CMK (cell line): ENCODE measurements at regions not wholly inside any gene's neighbourhood (a gene's known extent, or its start where the extent isn't known, plus 50 kb on each side); places are given as distances from the start of the nearest gene placed in this dataset.
A peak's percentile ranks its signal among the peaks of the same experiment; 100 is the strongest.

Experiments used
- DNase-seq: peaks from one replicate; pipeline ENCODE4 v3.0.0-alpha.2; 2010; ENCODE audit warnings: low read depth

DNA sequence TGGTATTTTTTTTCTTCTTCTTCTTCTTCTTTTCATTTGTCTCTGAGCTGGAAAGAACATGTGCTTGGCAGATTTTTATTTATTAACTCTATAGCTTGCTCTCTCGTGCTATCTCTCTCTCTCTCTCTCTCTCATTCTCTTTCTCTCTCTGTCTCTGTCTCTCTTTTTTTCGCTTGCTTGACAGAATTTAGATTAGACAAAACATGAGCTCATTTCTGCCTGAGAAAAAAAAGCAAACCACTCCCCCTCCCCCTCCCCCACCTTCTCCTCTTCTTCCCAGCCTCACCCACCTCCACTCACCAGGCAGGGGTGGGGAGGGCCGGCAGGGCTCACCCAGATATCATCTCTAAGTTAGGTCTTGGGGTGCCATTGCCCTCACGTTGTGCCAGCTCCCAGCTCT lies 81.5 kb downstream of the PJA1 start:
- no peak for DNase-seq

GRCh38 chrX:69083361-69083760 lies 81.9 kb downstream of the PJA1 start:
- DNase-seq = no peak

DNA sequence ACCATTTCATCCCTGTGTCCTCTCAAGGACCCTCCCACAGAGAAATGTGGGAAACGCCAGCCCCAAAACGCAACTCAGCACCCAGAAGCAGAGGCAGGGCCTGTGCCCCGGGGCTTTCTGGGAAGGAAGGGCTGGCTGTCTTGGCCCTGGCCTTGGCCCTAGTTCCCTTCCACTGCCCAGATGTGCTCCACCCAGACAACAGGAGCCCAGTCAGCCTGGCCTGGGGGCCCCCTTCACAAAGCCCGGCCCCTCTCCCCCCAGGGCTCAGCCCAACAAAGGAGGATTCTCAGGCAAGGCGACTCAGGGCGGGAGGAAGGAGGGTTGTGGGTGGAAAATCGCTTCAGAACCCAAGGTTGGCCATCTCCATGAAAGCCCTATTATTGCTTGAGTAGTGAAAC lies 82.5 kb downstream of the PJA1 start:
- DNase-seq = no peak

- no peak for DNase-seq
These were observed 83.0 kb downstream of the PJA1 start for GRCh38 chrX:69082055-69082752.

GRCh38 chrX:69080855-69081465 lies 84.3 kb downstream of the PJA1 start:
- no peak for DNase-seq

GRCh38 chrX:69079268-69079667 lies 86.0 kb downstream of the PJA1 start:
- no peak for DNase-seq

GRCh38 chrX:69077895-69078455 lies 87.3 kb downstream of the PJA1 start:
- DNase-seq = no peak

GRCh38 chrX:69076088-69076487 lies 89.2 kb downstream of the PJA1 start:
- DNase-seq = no peak

DNA sequence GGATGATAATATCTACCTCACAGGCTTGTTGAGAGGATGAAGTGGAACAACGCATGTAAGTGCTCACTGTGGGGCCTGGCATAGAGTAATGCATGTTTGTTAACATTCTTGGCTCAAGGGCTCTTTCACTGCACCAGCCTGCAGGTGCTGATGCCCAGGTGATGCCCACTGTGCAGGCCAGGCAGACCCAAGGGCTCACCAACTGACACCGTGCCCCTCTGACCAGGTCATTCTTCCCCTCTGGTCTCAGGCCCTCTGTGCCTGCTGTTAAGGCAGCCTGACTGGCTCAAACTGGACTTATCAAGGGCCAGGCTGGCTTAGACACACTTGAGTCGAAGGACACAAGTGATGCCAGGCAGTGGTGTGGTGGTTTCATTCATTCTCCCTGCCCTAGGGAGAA lies 90.5 kb downstream of the PJA1 start:
- no peak for DNase-seq

GRCh38 chrX:69073721-69074120 lies 91.5 kb downstream of the PJA1 start:
- DNase-seq = no peak

DNA sequence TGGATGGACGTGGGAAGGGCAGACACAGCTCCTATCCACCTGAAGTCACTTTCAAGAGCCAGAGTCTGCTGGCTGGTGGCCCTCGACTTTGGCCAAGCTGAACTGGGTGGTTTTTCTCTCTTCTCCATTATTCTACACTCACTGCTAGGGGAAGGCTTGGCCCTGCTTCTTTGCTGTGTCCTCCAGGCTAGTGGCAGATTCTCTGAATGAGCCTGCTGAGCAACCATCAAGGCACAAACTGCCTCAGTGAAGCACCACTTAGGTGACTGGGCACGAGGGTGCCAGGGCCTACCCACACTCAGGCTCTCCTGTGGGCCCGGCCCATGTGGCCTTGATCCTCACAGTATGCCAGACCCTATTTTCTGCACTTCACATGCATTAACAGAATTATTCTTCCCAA lies 92.0 kb downstream of the PJA1 start:
- DNase-seq = no peak

DNA sequence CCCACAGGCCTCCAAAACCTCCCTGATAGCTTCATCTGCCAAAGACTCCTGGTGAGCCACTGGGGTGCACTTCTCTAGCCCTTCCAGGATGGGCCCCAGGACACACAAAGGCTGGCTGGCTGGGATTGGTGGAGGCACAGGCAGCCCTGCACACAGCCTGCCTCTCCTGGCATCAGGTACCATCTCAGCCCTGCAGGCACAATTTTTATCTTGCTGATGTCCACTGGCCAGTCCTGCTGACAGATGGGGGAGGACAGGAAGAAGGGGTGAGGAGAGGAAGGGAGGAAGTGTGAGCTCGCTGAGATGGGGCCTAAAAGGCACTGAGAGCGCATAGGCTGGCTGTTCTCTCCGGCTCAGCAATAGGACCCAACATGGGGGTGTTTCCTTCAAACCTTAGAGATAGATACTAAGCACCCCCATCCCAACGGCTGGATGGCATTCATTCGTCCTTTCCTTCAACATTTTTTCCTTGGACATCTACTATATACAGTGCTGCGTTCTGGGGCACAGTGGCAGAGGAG lies 92.7 kb downstream of the PJA1 start:
- peak; percentile 49 for DNase-seq

DNA sequence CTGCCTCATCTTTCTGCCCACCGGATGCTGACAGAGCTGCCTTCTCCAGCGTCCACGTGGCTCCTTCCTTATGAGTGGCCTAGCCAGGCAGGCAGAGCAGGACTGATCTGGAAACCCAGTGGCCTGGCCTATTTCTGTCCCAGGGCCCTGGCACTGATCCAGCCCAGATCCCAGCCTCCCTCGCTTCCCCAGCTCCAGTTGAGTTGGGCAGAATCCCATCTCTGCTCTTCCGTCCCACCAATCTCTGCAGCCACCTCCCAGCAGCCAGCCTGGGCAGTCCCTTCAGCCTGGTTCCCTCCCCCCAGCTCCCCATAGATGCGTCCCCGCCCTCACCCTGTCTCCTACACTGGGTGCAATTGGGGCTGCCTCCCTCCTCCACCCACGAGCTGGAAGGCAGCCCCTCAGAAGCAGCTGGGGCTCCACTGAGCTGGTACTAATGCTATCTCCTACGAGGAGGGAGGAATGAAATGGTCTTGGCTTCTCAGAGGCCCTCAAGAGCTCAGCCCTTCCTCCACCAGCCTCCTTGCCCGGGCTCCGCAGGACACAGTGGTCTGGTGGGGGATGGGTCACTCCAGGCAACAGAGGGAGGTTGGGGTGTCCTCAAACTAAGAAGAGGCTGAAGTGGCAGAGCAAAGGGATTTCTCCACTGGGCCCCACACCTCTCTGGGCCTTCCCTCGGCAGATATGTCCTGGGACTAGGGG lies 94.2 kb downstream of the PJA1 start:
- no peak for DNase-seq

- no peak for DNase-seq
These were observed 95.4 kb downstream of the PJA1 start for GRCh38 chrX:69069876-69070275.

DNA sequence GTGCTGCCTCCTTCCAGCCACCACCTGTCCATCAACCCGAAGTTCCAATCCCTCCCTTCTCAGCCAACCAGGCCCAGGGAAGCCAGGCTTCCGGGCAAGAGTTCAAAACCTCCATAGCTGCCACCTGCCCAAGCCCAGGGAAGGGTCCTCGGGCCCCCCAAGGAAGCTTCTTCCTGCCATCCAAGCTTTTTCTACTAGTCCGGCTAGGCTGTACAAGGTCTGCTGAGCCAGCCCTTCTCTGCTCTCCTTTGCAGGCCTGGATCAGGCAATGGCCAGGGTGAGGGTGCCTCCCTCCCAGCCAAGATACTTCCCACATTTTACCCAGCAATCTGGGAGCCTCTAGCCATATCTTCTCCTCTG lies 96.2 kb downstream of the PJA1 start:
- no peak for DNase-seq

- no peak for DNase-seq
These were observed 96.8 kb downstream of the PJA1 start for GRCh38 chrX:69068301-69069085.

- no peak for DNase-seq
These were observed 97.4 kb downstream of the PJA1 start for GRCh38 chrX:69067841-69068240.

- no peak for DNase-seq
These were observed 98.2 kb downstream of the PJA1 start for GRCh38 chrX:69066966-69067525.

DNA sequence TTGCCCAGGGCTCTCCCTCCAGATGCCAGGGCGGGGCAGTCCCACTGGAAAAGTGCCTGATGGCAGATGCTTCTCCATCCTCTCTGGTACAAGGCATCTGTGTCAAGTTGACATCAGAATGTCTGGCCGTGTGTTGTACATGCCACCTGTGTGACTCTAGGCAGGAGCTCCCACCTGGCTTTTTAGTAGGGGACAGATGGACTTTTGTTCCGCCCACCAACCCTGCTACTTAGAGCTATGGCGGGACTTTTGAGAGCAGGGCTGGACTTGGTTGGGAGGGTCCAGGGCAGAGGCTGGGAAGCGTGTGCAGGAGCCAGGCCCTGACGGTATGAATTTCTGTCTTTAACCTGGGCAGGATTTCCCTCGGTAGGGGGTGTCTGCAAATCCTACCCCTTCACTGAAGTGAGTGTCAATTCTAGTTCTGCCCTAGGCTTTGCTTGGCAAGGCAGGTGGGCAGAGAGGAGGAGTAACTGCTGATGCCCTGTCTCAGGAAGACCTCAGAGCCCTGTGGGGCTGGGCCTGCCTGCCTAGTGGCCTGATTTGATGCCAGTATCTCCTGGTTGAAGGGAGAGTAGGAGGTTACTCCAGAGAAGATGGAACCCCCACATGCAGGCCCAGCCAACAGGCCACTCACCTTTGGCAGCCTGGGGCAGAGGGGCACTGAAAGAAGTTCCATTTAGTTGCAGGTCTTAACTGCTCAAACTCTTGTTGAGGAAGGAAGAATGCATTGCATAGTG lies 99.1 kb downstream of the PJA1 start:
- no peak for DNase-seq

DNA sequence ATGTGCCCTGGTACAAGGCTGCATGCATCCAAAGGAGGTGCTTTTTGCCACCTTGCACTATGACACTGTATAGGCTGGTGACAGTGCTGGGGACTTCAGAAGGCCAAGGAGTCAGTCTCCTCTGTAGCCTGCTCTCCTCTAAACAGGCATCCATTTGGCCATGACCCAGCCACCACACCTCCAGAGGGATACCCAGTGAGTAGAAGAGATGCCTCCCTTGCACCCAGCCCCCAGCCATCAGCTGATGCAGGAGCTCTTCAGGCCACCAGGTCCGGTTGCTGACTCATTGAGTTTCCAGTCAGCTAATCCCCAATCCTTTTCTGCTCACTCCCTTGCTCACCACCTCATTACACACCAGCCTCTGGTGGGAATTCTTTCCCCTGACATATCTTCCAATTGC lies 99.8 kb downstream of the PJA1 start:
- no peak for DNase-seq

GRCh38 chrX:69063486-69063885 lies 101.8 kb downstream of the PJA1 start:
- no peak for DNase-seq
